ENCODE measurements at regions not wholly inside any gene's neighbourhood (a gene's known extent, or its start where the extent isn't known, plus 50 kb on each side); places are given as distances from the start of the nearest gene placed in this dataset.

DNA sequence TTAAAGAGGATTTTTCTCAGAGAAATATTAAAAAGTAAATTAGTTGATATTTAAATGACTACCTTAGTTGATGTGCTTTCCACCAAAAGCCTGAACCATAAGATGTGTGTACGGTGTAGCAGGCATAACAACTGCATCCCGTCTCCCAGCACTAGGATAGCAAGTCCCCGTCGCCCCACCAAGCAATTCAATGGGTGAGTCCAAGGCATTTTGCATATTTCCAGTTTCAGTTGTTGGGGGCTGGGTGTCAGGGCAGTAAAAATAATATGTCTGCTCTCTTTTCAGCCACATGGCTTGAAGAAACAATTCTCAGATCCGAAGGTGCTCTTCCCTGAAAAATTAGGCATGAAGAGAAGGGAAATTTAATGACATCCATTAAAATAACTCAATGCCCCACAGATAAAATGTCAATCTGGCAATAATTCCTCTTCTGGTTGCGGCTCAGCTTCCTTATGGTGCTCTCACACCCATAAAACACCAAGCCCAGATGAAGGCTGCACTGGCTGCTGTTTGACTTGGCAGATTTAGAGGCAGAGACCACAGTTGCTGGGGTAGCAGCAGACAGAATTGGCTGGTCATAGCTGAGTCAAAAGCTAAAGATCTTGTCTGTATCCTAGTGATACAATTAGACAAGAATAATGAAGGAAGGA lies 124.4 kb upstream of the ADCY2 start:
- in situ Hi-C loops (cut with MboI; ENCODE audit: low sequenced_read_pairs), result no loop called here
- ATAC-seq (ENCODE audit: low read depth), result no peak

More for the DNA sequence above, 124.4 kb upstream of the ADCY2 start:
- TF ChIP-seq RFX5 (IDR thresholded peaks at IDR 0.05; ENCODE audit: low read depth, low read length) (no peak), MXI1 (IDR thresholded peaks at IDR 0.05; ENCODE audit: borderline replicate concordance, low read depth, low read length) (no peak), FOS (IDR thresholded peaks at IDR 0.05; ENCODE audit: low read depth, low read length) (no peak), SMC3 (IDR thresholded peaks at IDR 0.05; ENCODE audit: low read depth, low read length) (no peak), CEBPB (IDR thresholded peaks at IDR 0.05; ENCODE audit: low read depth, low read length) (no peak), BHLHE40 (IDR thresholded peaks at IDR 0.05; ENCODE audit: low read depth, low read length) (no peak), CHD1 (IDR thresholded peaks at IDR 0.05; ENCODE audit: low read depth, low read length) (no peak), RAD21 (IDR thresholded peaks at IDR 0.05; ENCODE audit: low read length) (no peak), MAZ (IDR thresholded peaks at IDR 0.05; ENCODE audit: borderline replicate concordance, low read depth, low read length) (no peak), MAFK (IDR thresholded peaks at IDR 0.05; ENCODE audit: low read depth, low read length) (no peak), POLR2A (IDR thresholded peaks at IDR 0.05; ENCODE audit: low read depth, low read length) (no peak), NFE2L2 (IDR thresholded peaks at IDR 0.05; ENCODE audit: low read depth, low read length) (no peak)
- TF ChIP-seq, protein P1, sequence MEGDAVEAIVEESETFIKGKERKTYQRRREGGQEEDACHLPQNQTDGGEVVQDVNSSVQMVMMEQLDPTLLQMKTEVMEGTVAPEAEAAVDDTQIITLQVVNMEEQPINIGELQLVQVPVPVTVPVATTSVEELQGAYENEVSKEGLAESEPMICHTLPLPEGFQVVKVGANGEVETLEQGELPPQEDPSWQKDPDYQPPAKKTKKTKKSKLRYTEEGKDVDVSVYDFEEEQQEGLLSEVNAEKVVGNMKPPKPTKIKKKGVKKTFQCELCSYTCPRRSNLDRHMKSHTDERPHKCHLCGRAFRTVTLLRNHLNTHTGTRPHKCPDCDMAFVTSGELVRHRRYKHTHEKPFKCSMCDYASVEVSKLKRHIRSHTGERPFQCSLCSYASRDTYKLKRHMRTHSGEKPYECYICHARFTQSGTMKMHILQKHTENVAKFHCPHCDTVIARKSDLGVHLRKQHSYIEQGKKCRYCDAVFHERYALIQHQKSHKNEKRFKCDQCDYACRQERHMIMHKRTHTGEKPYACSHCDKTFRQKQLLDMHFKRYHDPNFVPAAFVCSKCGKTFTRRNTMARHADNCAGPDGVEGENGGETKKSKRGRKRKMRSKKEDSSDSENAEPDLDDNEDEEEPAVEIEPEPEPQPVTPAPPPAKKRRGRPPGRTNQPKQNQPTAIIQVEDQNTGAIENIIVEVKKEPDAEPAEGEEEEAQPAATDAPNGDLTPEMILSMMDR (conservative IDR thresholded peaks at IDR 0.05; ENCODE audit: low read depth, low read length), result no peak
- TF ChIP-seq, protein P2, sequence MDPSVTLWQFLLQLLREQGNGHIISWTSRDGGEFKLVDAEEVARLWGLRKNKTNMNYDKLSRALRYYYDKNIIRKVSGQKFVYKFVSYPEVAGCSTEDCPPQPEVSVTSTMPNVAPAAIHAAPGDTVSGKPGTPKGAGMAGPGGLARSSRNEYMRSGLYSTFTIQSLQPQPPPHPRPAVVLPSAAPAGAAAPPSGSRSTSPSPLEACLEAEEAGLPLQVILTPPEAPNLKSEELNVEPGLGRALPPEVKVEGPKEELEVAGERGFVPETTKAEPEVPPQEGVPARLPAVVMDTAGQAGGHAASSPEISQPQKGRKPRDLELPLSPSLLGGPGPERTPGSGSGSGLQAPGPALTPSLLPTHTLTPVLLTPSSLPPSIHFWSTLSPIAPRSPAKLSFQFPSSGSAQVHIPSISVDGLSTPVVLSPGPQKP (IDR thresholded peaks at IDR 0.05; ENCODE audit: borderline replicate concordance, low read depth, low read length), result no peak
- TF ChIP-seq, protein P3, sequence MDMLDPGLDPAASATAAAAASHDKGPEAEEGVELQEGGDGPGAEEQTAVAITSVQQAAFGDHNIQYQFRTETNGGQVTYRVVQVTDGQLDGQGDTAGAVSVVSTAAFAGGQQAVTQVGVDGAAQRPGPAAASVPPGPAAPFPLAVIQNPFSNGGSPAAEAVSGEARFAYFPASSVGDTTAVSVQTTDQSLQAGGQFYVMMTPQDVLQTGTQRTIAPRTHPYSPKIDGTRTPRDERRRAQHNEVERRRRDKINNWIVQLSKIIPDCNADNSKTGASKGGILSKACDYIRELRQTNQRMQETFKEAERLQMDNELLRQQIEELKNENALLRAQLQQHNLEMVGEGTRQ (IDR thresholded peaks at IDR 0.05; ENCODE audit: low read depth, low read length), result no peak
- POLR2A ChIA-PET (ENCODE audit: unreplicated experiment), result no interaction called here
- Histone ChIP-seq H2BK5ac (ENCODE audit: low read depth, low read length, poor library complexity, severe bottlenecking) (no peak overlapping the region), H4K5ac (ENCODE audit: low read depth, low read length) (no peak overlapping the region), H3K79me1 (ENCODE audit: low read depth in 1 of 2, low read length in 2 of 2) (no peaks in the 10 kb centered on the region), H3K27ac (ENCODE audit: insufficient read depth, low read length) (no peak overlapping the region), H3K9me1 (ENCODE audit: insufficient read depth, low read length) (no peaks in the 10 kb centered on the region), H3K4me3 (ENCODE audit: insufficient read depth, low read depth, low read length) (no peak overlapping the region), H2BK20ac (ENCODE audit: low read depth, low read length) (no peak overlapping the region), H2BK15ac (ENCODE audit: low read depth, low read length) (no peak overlapping the region), H4K91ac (ENCODE audit: insufficient read depth, low read depth, low read length) (no peak overlapping the region), H2AK9ac (replicated peaks; ENCODE audit: low read depth, low read length, poor library complexity) (no peak overlapping the region), H2AK5ac (ENCODE audit: low read depth, low read length) (no peak overlapping the region), H3K4ac (ENCODE audit: low read depth, low read length) (no peak overlapping the region), H3K14ac (replicated peaks; ENCODE audit: low read depth, low read length) (no peak overlapping the region), H4K20me1 (ENCODE audit: insufficient read depth, low read length) (no peaks in the 10 kb centered on the region), H3K9me3 (ENCODE audit: control insufficient read depth, insufficient read depth, low read length) (peaks cover 13% of the 10 kb centered on the region), H4K8ac (ENCODE audit: low read depth in 2 of 2, low read length in 2 of 2) (no peak overlapping the region), H3K4me2 (ENCODE audit: low read depth, low read length) (no peak overlapping the region), H3K18ac (ENCODE audit: low read depth, low read length) (no peak overlapping the region), H3K4me1 (ENCODE audit: control insufficient read depth, insufficient read depth, low read length) (no peaks in the 10 kb centered on the region), H2BK120ac (ENCODE audit: low read depth, low read length) (no peak overlapping the region), H3K36me3 (ENCODE audit: control insufficient read depth, insufficient read depth, low read length) (no peaks in the 10 kb centered on the region), H3K23ac (ENCODE audit: low read depth, low read length) (no peak overlapping the region), H3K56ac (ENCODE audit: extremely low read depth, insufficient read depth, low read length) (no peak overlapping the region), H3K9ac (ENCODE audit: low read depth, low read length) (no peak overlapping the region), H2AFZ (replicated peaks; ENCODE audit: low read length, poor library complexity) (no peak overlapping the region), H3K27me3 (ENCODE audit: control insufficient read depth, insufficient read depth, low read length) (no peaks in the 10 kb centered on the region)
- DNase-seq, result no peak
- CTCF ChIA-PET, result no interaction called here
- no TSS peak for BruUV-seq (replicated peaks)
- dilution Hi-C loops (cut with HindIII; ENCODE audit: low sequenced_read_pairs, unreplicated experiment) (no loop called here), intact Hi-C loops (cut with micrococcal nuclease) (no loop called here)
- no CpG with 5 or more reads among the region's 6 CpGs for WGBS, 2 experiments (ENCODE audit: extremely low coverage in 2 of 2, insufficient read length in 1 of 2)

Measured in IMR-90 (cell line).